ENCODE measurements at regions not wholly inside any gene's neighbourhood (a gene's known extent, or its start where the extent isn't known, plus 50 kb on each side); places are given as distances from the start of the nearest gene placed in this dataset.

GRCh38 chrX:75873993-75874392, 88.9 kb upstream of the MAGEE2 start:
- TF ChIP-seq CTCF (IDR thresholded peaks at IDR 0.05; ENCODE audit: borderline replicate concordance, extremely low read depth, low read length, poor library complexity, severe bottlenecking) (no peak), EZH2 (IDR thresholded peaks at IDR 0.05; ENCODE audit: borderline replicate concordance, low read depth, low read length, severe bottlenecking) (no peak)
- ATAC-seq (ENCODE audit: insufficient read depth, low read depth) (no peak), DNase-seq (no peak)
- Histone ChIP-seq H3K9me3 (ENCODE audit: insufficient read depth, low read length, severe bottlenecking) (no peaks in the 10 kb centered on the region), H2AFZ (ENCODE audit: low read depth, low read length) (no peak overlapping the region), H3K4me2 (ENCODE audit: insufficient read depth, low read length) (no peak overlapping the region), H3K36me3 (ENCODE audit: insufficient read depth, low read length) (no peaks in the 10 kb centered on the region), H3K27ac (ENCODE audit: low read length) (no peak overlapping the region), H4K20me1 (ENCODE audit: insufficient read depth, low read length) (no peaks in the 10 kb centered on the region), H3K9ac (ENCODE audit: low read depth, low read length) (no peak overlapping the region), H3K4me1 (ENCODE audit: insufficient read depth, low read length) (no peaks in the 10 kb centered on the region), H3K27me3 (ENCODE audit: insufficient read depth, low read length, poor library complexity) (no peaks in the 10 kb centered on the region), H3K4me3 (ENCODE audit: low read depth in 1 of 2, low read length in 2 of 2) (no peak overlapping the region), H3K79me2 (ENCODE audit: insufficient read depth, low read length) (no peaks in the 10 kb centered on the region)

DNA sequence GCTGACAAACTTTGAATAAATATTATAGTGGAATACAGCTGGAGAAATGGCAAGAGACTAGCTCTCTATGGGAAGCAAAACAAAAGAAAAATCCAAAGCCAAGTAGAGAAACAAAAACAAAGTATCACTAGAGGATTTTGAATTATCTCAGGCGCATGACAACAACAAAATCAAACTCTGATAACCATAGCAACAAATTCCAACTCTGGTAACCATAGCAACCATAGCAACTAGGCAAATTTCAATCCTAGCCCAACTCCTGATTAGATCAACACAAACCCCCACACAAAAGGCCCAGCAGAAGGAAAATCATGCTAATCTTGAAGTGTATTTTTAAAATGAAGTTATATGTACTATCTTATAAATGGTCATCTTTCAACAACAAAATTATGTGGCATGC, 98.4 kb upstream of the MAGEE2 start:
- Histone ChIP-seq H2AFZ (ENCODE audit: low read depth, low read length) (no peak overlapping the region), H3K79me2 (ENCODE audit: insufficient read depth, low read length) (no peaks in the 10 kb centered on the region), H3K27ac (ENCODE audit: low read length) (no peak overlapping the region), H3K4me2 (ENCODE audit: insufficient read depth, low read length) (no peak overlapping the region), H3K27me3 (ENCODE audit: insufficient read depth, low read length, poor library complexity) (no peaks in the 10 kb centered on the region), H3K9me3 (ENCODE audit: insufficient read depth, low read length, severe bottlenecking) (no peaks in the 10 kb centered on the region), H3K4me3 (ENCODE audit: low read depth in 1 of 2, low read length in 2 of 2) (no peak overlapping the region), H3K4me1 (ENCODE audit: insufficient read depth, low read length) (no peaks in the 10 kb centered on the region), H4K20me1 (ENCODE audit: insufficient read depth, low read length) (no peaks in the 10 kb centered on the region), H3K36me3 (ENCODE audit: insufficient read depth, low read length) (no peaks in the 10 kb centered on the region), H3K9ac (ENCODE audit: low read depth, low read length) (no peak overlapping the region)
- DNase-seq (no peak), ATAC-seq (ENCODE audit: insufficient read depth, low read depth) (no peak)
- TF ChIP-seq CTCF (IDR thresholded peaks at IDR 0.05; ENCODE audit: borderline replicate concordance, extremely low read depth, low read length, poor library complexity, severe bottlenecking): no peak

GRCh38 chrX:75887833-75888232, 102.8 kb upstream of the MAGEE2 start:
- H3K4me2 ChIP-seq (ENCODE audit: insufficient read depth, low read length): no peak overlapping the region
- no peak overlapping the region for H3K27ac ChIP-seq (ENCODE audit: low read length)
- H3K4me3 ChIP-seq (ENCODE audit: low read depth in 1 of 2, low read length in 2 of 2): no peak overlapping the region
- no peak overlapping the region for H3K9ac ChIP-seq (ENCODE audit: low read depth, low read length)
- no peak for ATAC-seq (ENCODE audit: insufficient read depth, low read depth)
- H3K27me3 ChIP-seq (ENCODE audit: insufficient read depth, low read length, poor library complexity): no peaks in the 10 kb centered on the region
- H3K4me1 ChIP-seq (ENCODE audit: insufficient read depth, low read length): no peaks in the 10 kb centered on the region
- H3K36me3 ChIP-seq (ENCODE audit: insufficient read depth, low read length): no peaks in the 10 kb centered on the region
- no peaks in the 10 kb centered on the region for H3K79me2 ChIP-seq (ENCODE audit: insufficient read depth, low read length)
- H2AFZ ChIP-seq (ENCODE audit: low read depth, low read length): no peak overlapping the region
- H4K20me1 ChIP-seq (ENCODE audit: insufficient read depth, low read length): no peaks in the 10 kb centered on the region
- no peaks in the 10 kb centered on the region for H3K9me3 ChIP-seq (ENCODE audit: insufficient read depth, low read length, severe bottlenecking)
- DNase-seq: no peak
- no peak for TF ChIP-seq EZH2 (IDR thresholded peaks at IDR 0.05; ENCODE audit: borderline replicate concordance, low read depth, low read length, severe bottlenecking)
- no peak for TF ChIP-seq CTCF (IDR thresholded peaks at IDR 0.05; ENCODE audit: borderline replicate concordance, extremely low read depth, low read length, poor library complexity, severe bottlenecking)

DNA sequence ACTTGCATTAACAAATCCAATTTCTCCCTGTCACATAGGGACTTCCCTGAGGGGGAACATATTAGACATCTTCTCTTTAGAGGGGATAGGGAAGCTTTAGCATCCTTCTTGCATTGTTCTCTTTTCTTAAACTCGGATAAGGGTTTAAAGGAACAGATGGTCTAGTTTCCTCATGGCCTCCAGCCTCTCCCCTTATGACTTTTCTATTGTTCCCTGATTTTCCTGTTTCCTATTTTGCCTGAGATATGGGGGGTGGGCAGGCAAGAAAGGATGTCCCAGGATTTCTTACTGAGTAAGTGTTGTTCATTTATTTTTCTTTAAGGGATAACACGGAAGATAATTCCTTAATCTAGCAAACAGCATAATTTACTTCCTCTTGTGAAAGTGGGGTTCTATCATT, 107.7 kb upstream of the MAGEE2 start:
- H4K20me1 ChIP-seq (ENCODE audit: insufficient read depth, low read length): no peaks in the 10 kb centered on the region
- no peak overlapping the region for H3K27ac ChIP-seq (ENCODE audit: low read length)
- H3K4me3 ChIP-seq (ENCODE audit: low read depth in 1 of 2, low read length in 2 of 2): no peak overlapping the region
- H3K4me2 ChIP-seq (ENCODE audit: insufficient read depth, low read length): no peak overlapping the region
- H3K9ac ChIP-seq (ENCODE audit: low read depth, low read length): no peak overlapping the region
- DNase-seq (no peak), ATAC-seq (ENCODE audit: insufficient read depth, low read depth) (no peak)
- H3K27me3 ChIP-seq (ENCODE audit: insufficient read depth, low read length, poor library complexity): no peaks in the 10 kb centered on the region
- H3K9me3 ChIP-seq (ENCODE audit: insufficient read depth, low read length, severe bottlenecking): no peaks in the 10 kb centered on the region
- H2AFZ ChIP-seq (ENCODE audit: low read depth, low read length): no peak overlapping the region
- no peaks in the 10 kb centered on the region for H3K79me2 ChIP-seq (ENCODE audit: insufficient read depth, low read length)
- no peaks in the 10 kb centered on the region for H3K4me1 ChIP-seq (ENCODE audit: insufficient read depth, low read length)
- H3K36me3 ChIP-seq (ENCODE audit: insufficient read depth, low read length): no peaks in the 10 kb centered on the region
- TF ChIP-seq CTCF (IDR thresholded peaks at IDR 0.05; ENCODE audit: borderline replicate concordance, extremely low read depth, low read length, poor library complexity, severe bottlenecking): no peak
- TF ChIP-seq EZH2 (IDR thresholded peaks at IDR 0.05; ENCODE audit: borderline replicate concordance, low read depth, low read length, severe bottlenecking): no peak

All from DND-41 (cell line).